ENCODE measurements at regions not wholly inside any gene's neighbourhood (a gene's known extent, or its start where the extent isn't known, plus 50 kb on each side); places are given as distances from the start of the nearest gene placed in this dataset.

DNA sequence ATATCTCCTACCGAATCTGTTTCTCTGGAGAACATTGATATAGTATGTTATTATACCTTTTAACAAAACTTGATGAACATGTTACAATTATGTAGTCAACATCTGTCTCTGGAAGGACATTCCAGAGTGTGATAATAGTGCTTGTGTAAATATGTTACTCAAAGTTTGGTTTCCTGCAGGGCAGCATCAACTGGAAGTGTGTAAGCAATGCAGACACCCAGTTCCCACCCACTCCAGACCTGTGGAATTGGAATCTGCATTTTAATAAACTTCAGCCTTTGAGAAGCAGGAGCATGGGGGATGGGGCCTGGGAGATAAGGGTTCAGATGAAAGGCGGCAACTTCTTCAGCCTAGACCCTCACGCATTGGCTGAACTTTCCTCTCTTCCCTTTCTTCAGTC is 398.9 kb downstream of the RND3 start:
- Mint-ChIP-seq H3K9me3 (peaks cover 3 to 4% of the 10 kb centered on the region in 2 experiments; a peak in 2 of 5 replicates), H3K27ac (peak overlapping the region in 1 of 3 experiments; percentile 82; a peak in 2 of 7 replicates), H3K4me1 (peaks cover 10 to 14% of the 10 kb centered on the region in 2 experiments), H3K27me3 (ENCODE audit: low read depth) (no peaks in the 10 kb centered on the region), H3K36me3 (ENCODE audit: insufficient read depth in 1 of 3, low read depth in 3 of 3) (peaks cover 0 to 9% (median 1%) of the 10 kb centered on the region in 3 experiments; a peak in 3 of 7 replicates), H3K4me3 (no peak overlapping the region)
- DNase-seq: no peak
- no peak overlapping the region for H3K56ac ChIP-seq (ENCODE audit: insufficient read length, low read depth, low read length)
- no peak overlapping the region for H3K4ac ChIP-seq (ENCODE audit: low read depth, low read length)
- no peak overlapping the region for H3K9ac ChIP-seq (ENCODE audit: extremely low read depth, insufficient read length, low read length)
- TF ChIP-seq, protein P1, sequence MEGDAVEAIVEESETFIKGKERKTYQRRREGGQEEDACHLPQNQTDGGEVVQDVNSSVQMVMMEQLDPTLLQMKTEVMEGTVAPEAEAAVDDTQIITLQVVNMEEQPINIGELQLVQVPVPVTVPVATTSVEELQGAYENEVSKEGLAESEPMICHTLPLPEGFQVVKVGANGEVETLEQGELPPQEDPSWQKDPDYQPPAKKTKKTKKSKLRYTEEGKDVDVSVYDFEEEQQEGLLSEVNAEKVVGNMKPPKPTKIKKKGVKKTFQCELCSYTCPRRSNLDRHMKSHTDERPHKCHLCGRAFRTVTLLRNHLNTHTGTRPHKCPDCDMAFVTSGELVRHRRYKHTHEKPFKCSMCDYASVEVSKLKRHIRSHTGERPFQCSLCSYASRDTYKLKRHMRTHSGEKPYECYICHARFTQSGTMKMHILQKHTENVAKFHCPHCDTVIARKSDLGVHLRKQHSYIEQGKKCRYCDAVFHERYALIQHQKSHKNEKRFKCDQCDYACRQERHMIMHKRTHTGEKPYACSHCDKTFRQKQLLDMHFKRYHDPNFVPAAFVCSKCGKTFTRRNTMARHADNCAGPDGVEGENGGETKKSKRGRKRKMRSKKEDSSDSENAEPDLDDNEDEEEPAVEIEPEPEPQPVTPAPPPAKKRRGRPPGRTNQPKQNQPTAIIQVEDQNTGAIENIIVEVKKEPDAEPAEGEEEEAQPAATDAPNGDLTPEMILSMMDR (conservative IDR thresholded peaks at IDR 0.05): no peak
- H2BK12ac ChIP-seq (ENCODE audit: insufficient read length, low read depth, low read length): no peak overlapping the region
- no peak overlapping the region for H3K14ac ChIP-seq (ENCODE audit: insufficient read depth, low read length)
- H3K4me1 ChIP-seq (ENCODE audit: insufficient read depth, low read length): 0 out of 2 replicates have a peak, but pooled peaks cover 3% of the 10 kb centered on the region
- no peak overlapping the region for H2AFZ ChIP-seq (ENCODE audit: low read length)
- H4K5ac ChIP-seq (ENCODE audit: insufficient read length, low read depth, low read length): no peak overlapping the region
- H3K79me2 ChIP-seq (ENCODE audit: insufficient read depth, low read length): no peaks in the 10 kb centered on the region
- no peak overlapping the region for H2BK15ac ChIP-seq (ENCODE audit: low read depth, low read length)
- no peak overlapping the region for H3T11ph ChIP-seq (ENCODE audit: low read length)
- H3K4me2 ChIP-seq (ENCODE audit: insufficient read depth, insufficient read length, low read length): no peak overlapping the region
- H3K79me1 ChIP-seq (ENCODE audit: insufficient read depth, low read depth, low read length, poor library complexity, severe bottlenecking): no peaks in the 10 kb centered on the region
- H3K18ac ChIP-seq (ENCODE audit: insufficient read length, low read depth, low read length): no peak overlapping the region
- no CpG with 5 or more reads among the region's 3 CpGs for WGBS (ENCODE audit: extremely low coverage, insufficient read length, low lambda C conversion rate)
- no peak overlapping the region for H4K91ac ChIP-seq (ENCODE audit: insufficient read length, low read depth, low read length)
- no peak overlapping the region for H4K8ac ChIP-seq (replicated peaks; ENCODE audit: insufficient read length, low read depth, low read length)
- no peaks in the 10 kb centered on the region for H4K20me1 ChIP-seq (ENCODE audit: control insufficient read depth, insufficient read depth, insufficient read length)
- H2BK5ac ChIP-seq (ENCODE audit: insufficient read length, low read length): no peak overlapping the region
- no peaks in the 10 kb centered on the region for H3K9me3 ChIP-seq (ENCODE audit: control insufficient read depth, low read depth, low read length)
- H2AK5ac ChIP-seq (ENCODE audit: insufficient read length, low read length): no peak overlapping the region
- no peaks in the 10 kb centered on the region for H3K23me2 ChIP-seq (ENCODE audit: insufficient read length, low read depth, low read length, poor library complexity, severe bottlenecking)
- no peak overlapping the region for H3K27ac ChIP-seq (ENCODE audit: insufficient read length, low read depth, low read length)
- H2BK20ac ChIP-seq (ENCODE audit: low read depth, low read length, poor library complexity, severe bottlenecking): no peak overlapping the region
- H3K23ac ChIP-seq (ENCODE audit: insufficient read length, low read depth, low read length): no peak overlapping the region
- H2BK120ac ChIP-seq (ENCODE audit: low read depth, low read length, poor library complexity, severe bottlenecking): no peak overlapping the region
- H3K27me3 ChIP-seq (ENCODE audit: insufficient read depth, low read length): no peaks in the 10 kb centered on the region
